ENCODE measurements at regions not wholly inside any gene's neighbourhood (a gene's known extent, or its start where the extent isn't known, plus 50 kb on each side); places are given as distances from the start of the nearest gene placed in this dataset.
A peak's percentile ranks its signal among the peaks of the same experiment; 100 is the strongest.

DNA sequence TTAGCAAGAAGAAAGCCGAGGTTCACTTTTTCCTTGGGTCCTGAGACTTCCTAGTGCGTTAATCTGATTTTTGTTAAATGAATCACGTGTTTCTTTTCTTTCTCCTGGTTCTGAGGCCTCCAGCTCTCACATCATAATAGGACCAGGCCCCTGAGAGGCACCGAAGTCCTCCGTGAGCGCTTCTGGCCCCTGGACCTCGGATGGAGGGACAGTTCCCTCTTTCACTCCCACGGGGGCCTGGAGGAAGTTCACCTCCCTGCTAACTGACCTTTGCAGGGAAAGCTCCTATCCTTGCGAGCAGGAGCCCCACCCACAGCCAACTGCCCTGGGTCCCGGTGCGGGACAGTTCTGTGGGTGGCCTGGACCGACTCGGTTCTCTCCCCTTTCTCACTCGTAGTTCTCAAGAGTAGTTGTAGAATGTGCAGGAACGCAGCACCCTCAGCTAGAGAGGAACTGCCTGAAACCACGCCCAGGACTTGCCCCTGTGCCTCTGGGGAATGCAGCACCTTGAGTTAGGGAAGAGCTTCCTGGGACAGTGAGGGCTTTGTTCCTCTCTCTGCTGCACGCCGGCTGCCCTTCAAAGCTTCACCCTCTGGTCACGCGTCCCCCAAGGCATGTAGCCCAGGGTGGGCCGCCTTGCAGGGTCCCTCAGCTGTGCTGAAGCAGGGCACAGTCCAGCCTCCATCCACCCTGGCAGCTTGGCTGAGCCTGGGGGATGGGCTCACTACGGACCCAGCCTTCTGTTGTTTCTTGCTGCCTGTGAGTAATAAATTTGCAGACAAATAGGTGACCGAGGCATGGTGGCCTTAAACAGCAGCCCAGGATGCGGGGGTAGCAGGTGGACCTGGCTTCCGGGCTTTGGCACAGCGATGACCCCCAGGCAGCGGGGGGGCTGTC, 264.6 kb downstream of the ADGRD1 start:
- DNase-seq (ENCODE audit: insufficient read length, low spot score, missing footprints) = peak; percentile 58
- Histone ChIP-seq H3K4me2 (ENCODE audit: insufficient read depth, low read length) (no peak overlapping the region), H3K79me2 (ENCODE audit: insufficient read depth, low read length) (no peaks in the 10 kb centered on the region), H3K36me3 (ENCODE audit: insufficient read depth, low read length) (no peaks in the 10 kb centered on the region), H3K9me3 (ENCODE audit: low read depth, low read length) (no peaks in the 10 kb centered on the region), H4K20me1 (ENCODE audit: insufficient read depth, low read length) (no peaks in the 10 kb centered on the region), H3K27ac (ENCODE audit: low read depth, low read length) (no peak overlapping the region), H3K4me3 (ENCODE audit: insufficient read depth, low read length) (no peak overlapping the region), H3K4me1 (ENCODE audit: insufficient read depth, low read length) (no peaks in the 10 kb centered on the region), H3K27me3 (ENCODE audit: insufficient read depth, low read length) (no peaks in the 10 kb centered on the region), H2AFZ (ENCODE audit: low read length) (no peak overlapping the region)
- TF ChIP-seq CTCF (IDR thresholded peaks at IDR 0.05; ENCODE audit: extremely low read depth, low read depth, low read length) = no peak

DNA sequence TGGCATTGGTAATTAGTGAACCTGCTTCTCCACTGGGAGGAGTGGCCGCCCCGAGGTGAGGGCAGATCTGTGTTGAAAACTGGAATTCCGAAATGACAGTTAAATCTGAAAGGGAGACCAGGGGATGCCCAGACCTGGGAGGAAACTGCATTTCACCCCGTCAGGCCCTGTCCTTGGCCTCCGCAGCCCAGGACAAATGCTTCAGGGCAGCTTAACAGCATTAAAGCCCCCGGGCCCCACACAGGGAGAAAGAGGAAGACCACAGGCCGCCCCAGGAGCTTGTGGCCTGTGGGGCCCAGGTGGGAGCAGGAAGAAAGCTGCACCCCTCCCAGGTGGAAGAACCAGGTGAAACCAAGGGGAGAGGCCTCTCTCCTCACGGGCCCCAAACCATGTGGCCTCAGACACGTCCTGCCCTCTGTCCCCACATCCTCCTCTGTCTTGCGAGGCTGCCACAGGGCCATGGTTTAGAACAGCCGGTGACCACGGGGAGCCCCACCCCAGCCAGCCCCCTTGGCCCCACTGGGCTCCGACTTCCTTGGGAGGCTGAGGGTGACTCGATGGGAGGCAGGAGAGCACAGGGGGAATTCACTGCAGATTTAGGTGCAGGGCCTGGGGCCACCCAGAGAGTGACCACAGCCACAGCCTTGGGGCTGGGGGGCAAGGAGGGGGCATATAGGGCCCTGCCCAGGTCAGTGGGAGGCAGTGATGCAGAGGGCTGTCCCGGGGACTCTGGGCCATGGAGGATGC, 265.4 kb downstream of the ADGRD1 start:
- no peaks in the 10 kb centered on the region for H4K20me1 ChIP-seq (ENCODE audit: insufficient read depth, low read length)
- no peak overlapping the region for H2AFZ ChIP-seq (ENCODE audit: low read length)
- no peak overlapping the region for H3K27ac ChIP-seq (ENCODE audit: low read depth, low read length)
- H3K4me2 ChIP-seq (ENCODE audit: insufficient read depth, low read length) = no peak overlapping the region
- peak; percentile 50 for DNase-seq (ENCODE audit: insufficient read length, low spot score, missing footprints)
- H3K36me3 ChIP-seq (ENCODE audit: insufficient read depth, low read length) = no peaks in the 10 kb centered on the region
- TF ChIP-seq CTCF (IDR thresholded peaks at IDR 0.05; ENCODE audit: extremely low read depth, low read depth, low read length) = no peak
- no peaks in the 10 kb centered on the region for H3K4me1 ChIP-seq (ENCODE audit: insufficient read depth, low read length)
- H3K79me2 ChIP-seq (ENCODE audit: insufficient read depth, low read length) = no peaks in the 10 kb centered on the region
- H3K9me3 ChIP-seq (ENCODE audit: low read depth, low read length) = no peaks in the 10 kb centered on the region
- H3K27me3 ChIP-seq (ENCODE audit: insufficient read depth, low read length) = no peaks in the 10 kb centered on the region
- no peak overlapping the region for H3K4me3 ChIP-seq (ENCODE audit: insufficient read depth, low read length)

- no peak for DNase-seq (ENCODE audit: insufficient read length, low spot score, missing footprints)
- no peak for TF ChIP-seq CTCF (IDR thresholded peaks at IDR 0.05; ENCODE audit: extremely low read depth, low read depth, low read length)
- no peaks in the 10 kb centered on the region for H3K27me3 ChIP-seq (ENCODE audit: insufficient read depth, low read length)
- no peak overlapping the region for H2AFZ ChIP-seq (ENCODE audit: low read length)
- H3K36me3 ChIP-seq (ENCODE audit: insufficient read depth, low read length) = no peaks in the 10 kb centered on the region
- H3K4me1 ChIP-seq (ENCODE audit: insufficient read depth, low read length) = no peaks in the 10 kb centered on the region
- H3K27ac ChIP-seq (ENCODE audit: low read depth, low read length) = no peak overlapping the region
- no peaks in the 10 kb centered on the region for H3K9me3 ChIP-seq (ENCODE audit: low read depth, low read length)
- H3K4me2 ChIP-seq (ENCODE audit: insufficient read depth, low read length) = no peak overlapping the region
- no peaks in the 10 kb centered on the region for H4K20me1 ChIP-seq (ENCODE audit: insufficient read depth, low read length)
- no peaks in the 10 kb centered on the region for H3K79me2 ChIP-seq (ENCODE audit: insufficient read depth, low read length)
- no peak overlapping the region for H3K4me3 ChIP-seq (ENCODE audit: insufficient read depth, low read length)
Observed at GRCh38 chr12:131219670-131220330, 266.1 kb downstream of the ADGRD1 start.

DNA sequence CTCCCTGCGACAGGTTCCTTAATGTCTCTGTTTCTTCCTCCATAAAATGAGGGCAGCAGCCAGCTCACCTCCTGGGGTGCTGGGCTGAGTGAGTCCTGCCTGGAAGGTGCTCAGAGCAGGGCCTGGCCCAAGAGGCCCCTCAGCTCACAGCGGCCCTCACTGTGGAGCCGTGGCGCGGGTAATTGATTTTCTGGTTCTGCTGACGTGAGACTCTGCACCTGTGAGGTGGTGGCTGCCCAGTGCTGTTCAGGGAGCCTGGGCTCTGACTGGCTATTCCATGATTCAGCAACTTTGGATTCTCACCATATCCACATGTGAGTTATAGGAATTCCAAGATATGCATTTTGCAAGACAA, 266.6 kb downstream of the ADGRD1 start:
- TF ChIP-seq CTCF (IDR thresholded peaks at IDR 0.05; ENCODE audit: extremely low read depth, low read depth, low read length) = no peak
- Histone ChIP-seq H3K27me3 (ENCODE audit: insufficient read depth, low read length) (no peaks in the 10 kb centered on the region), H3K4me2 (ENCODE audit: insufficient read depth, low read length) (no peak overlapping the region), H3K4me1 (ENCODE audit: insufficient read depth, low read length) (no peaks in the 10 kb centered on the region), H3K4me3 (ENCODE audit: insufficient read depth, low read length) (no peak overlapping the region), H3K36me3 (ENCODE audit: insufficient read depth, low read length) (no peaks in the 10 kb centered on the region), H3K79me2 (ENCODE audit: insufficient read depth, low read length) (no peaks in the 10 kb centered on the region), H3K9me3 (ENCODE audit: low read depth, low read length) (no peaks in the 10 kb centered on the region), H2AFZ (ENCODE audit: low read length) (no peak overlapping the region), H3K27ac (ENCODE audit: low read depth, low read length) (no peak overlapping the region), H4K20me1 (ENCODE audit: insufficient read depth, low read length) (no peaks in the 10 kb centered on the region)
- DNase-seq (ENCODE audit: insufficient read length, low spot score, missing footprints) = no peak

All from osteoblast (primary cell).